Activated gamma-delta T cell treated with Interleukin-2 at 50 U/mL for 16 hours (primary cell): ENCODE measurements at regions not wholly inside any gene's neighbourhood (a gene's known extent, or its start where the extent isn't known, plus 50 kb on each side); places are given as distances from the start of the nearest gene placed in this dataset.
"Not testable (repeated sequence)": the region's sequence is repeated elsewhere in the genome, so short reads cannot be mapped to it uniquely, and the experiment has no call there.

ENCODE experiments used
- DNase-seq: peaks from one replicate; pipeline ENCODE4 v3.0.0-alpha.2; 2020

DNA sequence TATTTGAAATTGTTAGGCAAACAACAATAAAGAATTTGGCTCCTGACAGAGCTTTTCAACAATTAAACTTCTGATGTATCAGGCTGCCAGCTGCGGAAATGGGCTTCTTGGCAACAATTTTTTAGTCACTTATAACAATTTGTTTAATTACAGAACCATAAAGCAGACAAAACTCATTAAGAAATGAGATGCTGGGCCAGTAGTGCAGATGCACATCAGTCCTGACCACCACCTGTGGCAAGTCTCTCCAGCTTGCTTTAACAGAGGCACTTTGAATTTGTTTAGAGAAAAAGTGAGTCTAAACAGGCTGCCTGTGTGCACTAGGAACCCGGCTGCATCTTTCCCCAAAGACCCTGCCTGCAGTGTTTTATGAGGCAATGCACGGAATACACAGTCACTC, 1124.4 kb downstream of the NXPH1 start:
- no peak for DNase-seq

DNA sequence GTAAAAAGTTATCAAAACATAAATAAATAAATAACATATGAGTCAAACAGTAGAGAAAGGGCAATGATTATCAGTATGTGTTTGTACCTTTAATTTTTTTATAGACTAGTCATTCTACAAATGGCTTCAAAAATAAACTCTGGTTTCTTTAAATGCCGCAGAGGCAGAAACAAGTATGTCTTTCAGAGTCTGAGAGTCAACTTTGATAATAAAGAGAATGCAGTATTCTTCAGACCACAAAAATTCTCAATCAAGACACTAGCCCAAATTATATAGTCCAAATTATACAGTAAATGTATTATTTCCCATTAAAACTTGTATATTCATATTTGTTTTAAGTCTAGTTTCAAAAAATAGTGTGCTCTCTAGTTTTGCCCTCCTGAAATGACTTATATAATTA, 1142.3 kb downstream of the NXPH1 start:
- DNase-seq = no peak

DNA sequence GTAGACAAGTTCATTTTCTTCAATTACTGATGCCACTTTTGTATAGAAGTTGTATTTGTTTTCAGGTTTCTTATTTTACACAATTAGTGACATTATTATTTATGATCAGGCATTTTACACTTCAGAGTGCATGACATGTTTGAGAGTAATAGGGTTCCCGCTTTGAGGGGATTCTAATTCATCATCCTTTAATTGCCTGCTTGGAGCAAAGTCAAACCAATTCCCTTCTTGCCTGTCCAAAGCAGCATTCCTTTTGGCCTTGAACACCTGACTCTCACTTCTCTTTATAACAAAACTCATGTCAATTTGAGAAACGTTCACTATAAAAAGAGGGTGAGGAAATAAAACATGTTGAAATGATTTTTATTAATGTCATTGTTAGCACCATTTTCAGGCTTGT, 1149.4 kb downstream of the NXPH1 start:
- no peak for DNase-seq

DNA sequence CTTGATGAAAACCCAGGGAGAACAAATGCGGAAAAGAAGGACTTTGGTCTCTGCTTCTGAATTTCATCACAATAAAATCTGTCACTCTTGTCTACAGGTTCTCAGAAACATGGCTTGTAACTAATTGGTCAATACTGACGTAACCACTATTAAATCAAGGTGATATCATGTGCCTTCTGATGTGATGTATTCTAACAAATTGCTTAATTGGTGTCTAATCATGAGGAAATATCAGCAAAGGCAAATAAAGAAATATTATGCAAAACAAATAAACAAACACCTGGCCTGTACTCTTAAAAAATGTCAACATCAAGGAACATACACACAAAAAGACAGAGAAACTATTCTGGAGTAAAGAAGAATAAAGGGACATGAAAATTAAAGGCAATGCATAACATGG, 1165.0 kb downstream of the NXPH1 start:
- no peak for DNase-seq

DNA sequence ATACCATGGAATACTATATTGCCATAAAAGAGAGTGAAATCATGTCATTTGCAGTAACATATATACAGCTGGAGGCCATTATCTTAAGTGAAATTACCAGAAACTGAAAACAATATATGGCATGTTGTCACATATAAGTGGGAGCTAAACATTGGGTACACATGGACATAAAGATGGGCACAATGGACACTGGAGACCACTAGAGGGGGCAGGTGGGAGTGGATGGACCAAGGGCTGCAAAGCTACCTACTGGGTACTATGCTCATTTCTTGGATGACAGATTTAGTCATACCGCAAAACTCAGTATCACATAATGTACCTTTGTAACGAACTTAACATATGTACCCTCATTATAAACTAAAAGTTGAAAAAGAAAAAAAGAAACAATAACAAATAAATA, 1167.6 kb downstream of the NXPH1 start:
- no peak for DNase-seq

DNA sequence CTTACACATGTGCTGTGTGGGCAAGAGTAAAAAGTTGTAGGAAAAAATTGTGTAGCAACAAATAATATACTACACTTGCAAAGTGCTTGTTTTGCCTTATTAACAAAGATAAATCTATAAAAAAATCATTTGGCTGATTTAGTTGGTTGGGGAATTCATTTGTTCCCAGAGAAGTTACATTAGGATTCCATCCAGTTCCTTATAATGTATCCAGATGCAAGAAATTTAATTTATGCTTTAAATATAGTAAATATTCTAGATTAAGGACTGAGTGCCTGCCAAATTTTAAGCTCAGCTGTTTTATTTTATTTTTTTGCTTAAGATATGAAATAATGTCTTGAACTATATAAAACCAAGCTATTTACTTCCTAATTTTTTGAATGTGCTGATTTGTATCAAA, 1169.9 kb downstream of the NXPH1 start:
- no peak for DNase-seq

DNA sequence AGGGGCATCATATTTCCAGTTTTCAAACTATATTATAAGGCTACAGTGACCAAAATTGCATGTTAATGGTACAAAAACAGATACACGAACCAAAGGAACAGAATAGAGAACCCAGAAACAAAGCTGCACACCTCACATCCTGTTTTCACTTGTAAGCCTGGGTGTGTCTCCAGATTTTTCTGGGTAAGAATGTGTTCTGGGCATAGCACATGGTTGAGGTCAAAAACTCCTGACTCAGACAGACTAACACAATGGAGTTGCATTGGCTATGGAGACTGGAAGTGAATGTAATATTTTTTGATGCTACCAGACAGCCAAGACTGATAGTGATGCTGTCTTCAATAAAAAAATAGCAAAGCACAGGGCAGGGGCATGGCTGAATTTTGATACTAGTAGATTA, 1175.2 kb downstream of the NXPH1 start:
- DNase-seq = no peak

DNA sequence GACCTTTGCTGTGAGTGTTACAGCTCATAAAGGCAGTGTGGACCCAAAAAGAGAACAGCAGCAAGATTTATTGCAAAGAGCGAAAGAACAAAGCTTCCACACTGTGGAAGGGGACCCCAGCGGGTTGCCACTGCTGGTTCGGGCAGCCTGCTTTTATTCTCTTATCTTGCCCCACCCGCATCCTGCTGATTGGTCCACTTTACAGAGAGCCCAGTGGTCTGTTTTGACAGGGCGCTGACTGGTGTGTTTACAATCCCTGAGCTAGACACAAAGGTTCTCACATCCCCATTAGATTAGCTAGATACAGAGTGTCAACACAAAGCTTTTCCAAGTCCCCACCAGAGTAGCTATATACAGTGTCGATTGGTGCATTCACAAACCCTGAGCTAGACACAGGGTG, 1187.5 kb downstream of the NXPH1 start:
- DNase-seq = not testable (repeated sequence)

DNA sequence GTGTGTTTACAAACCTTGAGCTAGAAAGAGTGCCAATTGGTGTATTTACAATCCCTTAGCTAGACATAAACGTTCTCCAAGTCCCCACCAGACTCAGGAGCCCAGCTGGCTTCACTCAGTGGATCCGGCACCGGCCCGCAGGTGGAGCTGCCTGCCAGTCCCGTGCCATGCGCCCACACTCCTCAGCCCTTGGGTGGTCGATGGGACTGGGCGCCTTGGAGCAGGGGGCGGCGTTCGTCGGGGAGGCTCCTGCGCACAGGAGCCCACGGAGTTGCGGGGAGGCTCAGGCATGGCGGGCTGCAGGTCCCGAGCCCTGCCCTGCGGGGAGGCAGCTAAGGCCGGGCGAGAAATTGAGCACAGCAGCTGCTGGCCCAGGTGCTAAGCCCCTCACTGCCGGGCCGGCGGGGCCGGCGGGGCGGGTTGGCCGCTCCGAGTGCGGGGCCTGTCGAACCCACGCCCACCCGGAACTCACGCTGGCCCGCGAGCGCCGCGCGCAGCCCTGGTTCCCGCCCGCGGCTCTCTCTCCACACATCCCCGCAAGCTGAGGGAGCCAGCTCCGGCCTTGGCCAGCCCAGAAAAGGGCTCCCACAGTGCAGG, 1188.0 kb downstream of the NXPH1 start:
- not testable (repeated sequence) for DNase-seq

DNA sequence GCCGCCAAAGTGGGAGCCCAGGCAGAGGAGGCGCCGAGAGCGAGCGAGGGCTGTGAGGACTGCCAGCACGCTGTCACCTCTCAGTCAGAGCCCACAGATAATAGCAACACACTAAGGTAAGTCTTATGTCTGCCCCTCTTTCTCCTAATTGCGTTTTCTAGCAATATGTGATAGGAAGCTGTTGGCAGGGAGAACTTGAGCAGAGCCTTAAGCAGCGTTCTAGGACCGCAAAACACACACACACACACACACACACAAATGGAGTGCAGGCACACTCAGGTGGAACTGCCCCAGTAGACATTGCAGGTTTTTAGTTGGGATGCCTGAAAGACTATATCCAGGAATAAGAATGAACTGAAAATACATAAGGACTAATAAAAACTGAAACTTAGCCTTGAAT, 1188.5 kb downstream of the NXPH1 start:
- DNase-seq = no peak

DNA sequence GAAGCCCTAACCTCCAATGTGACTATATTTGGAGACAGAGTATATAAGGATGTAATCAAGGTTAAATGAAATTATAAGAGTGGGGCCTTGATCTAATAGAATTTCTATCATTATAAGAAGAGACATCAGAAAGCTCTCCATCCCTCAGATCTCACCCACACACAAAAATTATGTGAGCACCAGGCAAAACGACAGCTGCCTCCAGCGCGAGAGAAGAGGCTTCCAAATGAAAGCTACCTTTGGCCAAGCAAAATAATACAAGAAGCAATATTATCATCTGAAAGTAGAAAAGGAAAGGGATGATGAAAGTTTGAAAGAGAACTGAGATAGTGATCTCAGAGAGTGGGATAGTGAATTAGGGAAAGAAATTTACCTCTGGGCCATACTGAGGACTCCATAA, 1192.5 kb downstream of the NXPH1 start:
- no peak for DNase-seq

DNA sequence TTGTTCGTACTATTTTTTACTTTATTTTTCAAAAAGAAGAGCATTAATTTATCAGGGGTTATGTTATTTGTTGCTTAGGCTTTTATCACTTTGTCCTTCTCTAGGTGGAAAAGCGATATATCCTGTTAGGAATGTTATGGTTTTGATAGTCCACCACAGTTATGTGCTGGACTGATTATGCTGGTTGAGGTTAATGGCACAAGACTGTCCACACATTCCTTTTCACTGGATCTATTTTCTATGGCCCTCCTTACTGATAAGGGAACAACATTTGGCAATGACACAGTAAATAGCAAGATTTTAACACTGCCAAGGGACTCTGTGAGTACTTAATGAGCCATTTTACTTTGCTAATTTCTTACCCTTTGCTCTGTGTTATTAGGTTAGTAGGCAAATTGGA, 1212.3 kb downstream of the NXPH1 start:
- DNase-seq = no peak

DNA sequence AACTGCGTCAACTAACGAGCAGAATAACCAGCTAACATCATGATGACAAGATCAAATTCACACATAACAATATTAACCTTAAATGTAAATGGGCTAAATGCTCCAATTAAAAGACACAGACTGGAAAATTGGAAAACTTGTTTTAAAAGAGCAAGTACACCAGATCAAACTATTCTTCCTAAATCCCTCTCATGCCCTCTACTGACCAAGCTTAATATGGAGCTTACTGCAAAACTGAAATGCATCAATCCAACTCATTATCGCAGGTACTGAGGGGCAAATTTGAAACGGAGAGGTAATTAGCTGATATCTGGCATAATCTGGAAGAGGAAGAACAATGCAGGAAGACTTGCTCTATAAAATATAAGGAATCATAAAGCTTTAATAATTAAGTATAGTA, 1223.8 kb downstream of the NXPH1 start:
- DNase-seq = no peak

DNA sequence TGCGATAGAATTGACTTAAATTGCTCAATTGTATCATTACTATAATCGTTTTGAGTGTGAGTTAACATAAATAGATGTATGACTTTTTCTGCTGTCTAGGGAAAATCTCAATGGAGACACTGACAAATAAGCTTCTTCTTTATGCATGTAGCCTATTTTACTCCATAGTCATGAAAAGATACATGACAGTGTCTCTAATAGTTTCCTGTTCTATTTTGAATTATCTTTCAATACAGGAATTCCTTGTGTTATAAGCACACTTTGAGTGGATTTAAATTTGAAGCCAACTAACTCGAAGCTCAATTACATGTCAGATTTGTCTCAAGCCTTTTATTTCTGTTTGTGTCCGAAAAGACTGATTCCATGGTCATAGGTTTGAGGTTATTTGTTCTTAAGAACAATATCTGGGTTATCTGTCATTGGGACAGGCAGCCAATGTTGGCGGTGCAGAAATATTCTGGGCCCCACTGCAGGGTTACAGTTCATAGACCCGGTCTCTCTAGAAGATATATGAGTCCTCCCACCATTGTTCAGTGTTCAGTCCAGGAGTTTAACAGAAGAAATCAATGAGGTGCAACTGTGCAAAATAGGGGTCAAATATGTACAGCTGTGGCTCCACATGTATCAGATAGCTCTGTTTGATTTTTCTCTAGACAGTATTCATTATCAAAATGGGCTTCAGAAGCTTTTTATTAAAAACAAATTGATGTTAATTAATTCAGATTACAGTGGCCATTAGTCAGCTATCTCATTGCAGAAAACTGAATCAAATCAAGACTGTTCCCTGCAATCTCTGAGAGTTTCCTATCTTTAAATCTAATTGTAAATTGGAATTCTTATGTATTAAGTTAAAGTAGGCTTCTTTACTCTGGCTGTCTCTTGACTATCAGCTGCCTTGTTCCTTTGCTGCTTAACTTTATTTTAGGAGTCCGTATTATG, 1238.8 kb downstream of the NXPH1 start:
- DNase-seq = no peak

DNA sequence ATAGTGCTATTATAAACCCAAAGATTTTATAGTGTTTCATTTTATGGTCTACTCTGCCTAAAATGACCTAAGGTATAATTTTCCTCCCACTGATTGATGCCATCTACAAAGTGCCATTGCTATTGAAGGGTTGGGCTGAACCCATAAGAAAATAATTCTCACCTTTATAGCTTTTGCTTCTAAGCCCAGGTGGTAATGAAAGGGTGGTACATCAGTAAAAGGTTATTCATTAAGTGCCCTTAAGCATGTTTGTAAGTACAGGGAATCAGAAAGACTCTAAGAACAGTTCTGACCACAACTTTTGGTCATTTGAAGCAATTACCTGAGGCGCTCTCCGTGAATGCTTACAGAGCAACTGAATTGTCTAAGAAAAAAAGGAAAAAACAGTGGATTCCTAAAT, 1247.3 kb downstream of the NXPH1 start:
- no peak for DNase-seq

DNA sequence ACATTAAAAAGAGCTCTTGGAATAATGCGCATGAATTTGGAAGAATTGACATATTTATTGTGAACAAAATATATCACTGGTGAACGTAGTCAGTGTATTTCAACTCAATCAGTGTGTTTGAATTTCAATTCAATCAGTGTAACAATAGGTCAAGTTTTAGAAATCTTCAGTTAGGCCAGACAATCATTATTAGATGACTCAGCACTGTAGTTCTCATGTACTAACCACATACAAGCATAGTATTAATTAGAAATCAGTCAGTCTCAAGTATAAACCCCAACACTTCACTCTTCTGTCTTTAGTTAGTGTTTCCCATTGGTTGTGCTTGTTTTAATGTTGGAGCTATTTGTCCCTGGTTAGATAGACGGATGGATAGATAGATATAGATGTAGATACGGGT, 1247.9 kb downstream of the NXPH1 start:
- DNase-seq = no peak

DNA sequence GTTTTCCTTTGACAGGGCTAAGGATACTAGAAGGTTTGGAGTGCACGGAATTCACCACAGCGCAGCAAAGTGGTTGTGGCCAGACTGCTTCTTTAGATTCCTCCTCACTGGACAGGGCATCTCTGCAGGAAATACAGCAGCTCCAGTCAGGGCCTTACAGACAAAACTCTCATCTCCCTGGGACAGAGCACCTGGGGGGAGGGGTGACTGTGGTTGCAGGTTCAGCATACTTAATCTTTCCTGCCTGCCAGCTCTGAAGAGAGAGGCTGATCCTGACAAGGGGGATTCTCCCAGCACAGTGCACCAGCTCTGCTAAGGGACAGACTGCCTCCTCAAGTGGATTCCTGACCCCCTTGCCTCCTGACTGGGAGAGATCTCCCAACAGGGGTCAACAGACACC, 1257.9 kb downstream of the NXPH1 start:
- no peak for DNase-seq

DNA sequence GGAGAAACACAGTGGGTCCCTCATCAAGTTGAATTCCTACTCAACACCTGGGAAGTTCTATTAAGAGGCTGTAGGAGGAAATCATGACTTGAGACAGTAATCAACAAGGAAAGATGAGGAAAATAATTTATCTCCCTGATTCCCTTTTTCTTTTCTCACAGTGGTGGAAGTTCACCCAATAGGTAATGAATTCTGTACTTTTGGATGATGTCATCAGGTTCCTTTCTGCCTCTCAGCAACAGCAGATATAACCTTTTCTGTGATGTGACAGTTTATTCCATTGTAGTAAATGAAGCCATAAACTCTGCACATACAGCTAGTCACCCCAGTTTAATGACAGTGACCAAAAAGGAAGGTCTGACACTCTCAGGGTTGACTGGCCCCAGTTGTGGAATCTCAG, 1265.0 kb downstream of the NXPH1 start:
- DNase-seq = no peak

DNA sequence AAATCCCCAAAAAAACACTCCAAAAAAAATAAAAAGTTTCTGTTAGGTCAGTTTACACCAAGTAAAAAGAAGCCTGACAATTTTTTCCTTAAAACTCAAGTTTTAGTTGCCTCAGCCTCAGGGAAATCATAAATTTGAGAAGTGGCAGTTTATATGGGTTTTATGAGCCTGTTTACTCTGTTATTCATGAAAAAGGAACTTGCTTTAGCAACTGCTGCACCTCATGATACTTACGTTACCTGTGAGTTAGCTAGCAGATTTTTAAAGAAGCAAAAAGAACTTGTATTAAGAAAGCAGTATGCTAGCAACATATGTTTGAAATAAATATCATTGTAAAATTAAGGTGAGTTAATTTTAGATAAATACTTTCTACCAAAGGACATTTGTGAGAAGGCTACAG, 1264.5 kb upstream of the PHF14 start:
- DNase-seq = no peak

DNA sequence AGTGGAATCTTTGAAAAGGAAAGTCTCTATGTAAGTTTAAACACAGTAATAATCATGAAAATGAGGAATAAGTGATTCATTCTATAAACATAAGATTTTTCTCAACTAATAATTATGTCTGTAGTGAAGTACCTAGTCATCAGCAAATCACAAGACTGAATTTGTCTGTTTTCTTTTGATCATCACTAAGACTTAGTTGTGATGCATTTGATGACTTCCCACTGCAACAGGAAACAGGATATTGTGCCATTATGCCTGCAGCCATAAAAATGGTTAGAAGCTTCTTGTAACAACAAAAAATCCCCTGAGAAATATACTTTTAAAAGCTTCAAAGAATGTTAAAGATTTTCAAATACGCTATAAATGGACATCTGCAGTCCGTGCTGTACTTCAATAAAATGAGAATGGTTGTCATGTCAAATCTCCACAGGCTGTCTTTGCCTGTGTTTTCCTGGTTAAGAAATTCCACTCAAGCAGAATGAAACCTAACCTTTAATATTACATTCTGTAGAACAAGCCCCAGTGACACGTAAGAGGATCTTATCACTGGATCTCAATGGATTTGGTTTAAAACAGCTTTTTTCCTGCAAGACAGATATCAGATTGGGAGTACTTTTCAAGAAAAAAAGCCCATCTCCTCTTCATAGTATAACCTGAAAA, 1262.3 kb upstream of the PHF14 start:
- no peak for DNase-seq

DNA sequence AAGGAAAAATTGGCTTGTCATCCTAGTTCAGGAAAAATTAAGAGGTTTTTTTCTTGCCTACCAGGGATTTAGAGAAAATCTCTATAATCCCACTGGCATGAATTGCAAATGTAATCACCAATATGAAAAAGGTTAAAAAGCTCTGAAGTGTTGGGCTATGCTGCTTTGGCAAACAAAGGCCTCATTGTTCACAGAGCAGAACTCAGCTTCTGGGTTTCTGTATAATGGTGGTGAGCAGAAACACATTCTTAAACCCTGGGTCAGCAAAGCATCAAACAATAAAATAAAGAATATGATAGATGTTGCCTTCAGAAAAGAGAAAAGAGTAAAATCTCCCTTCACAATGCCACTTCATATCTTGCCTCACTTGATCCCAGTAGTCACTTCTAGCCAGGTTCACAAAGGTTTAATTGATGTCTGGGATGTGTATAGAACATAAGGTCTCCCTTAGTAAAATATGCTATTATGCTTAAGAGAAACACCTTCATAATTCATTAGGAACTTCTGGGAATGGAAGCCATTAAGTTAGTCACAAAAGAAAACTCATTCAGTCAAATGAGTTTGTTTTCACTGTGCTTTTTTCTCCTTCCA, 1255.5 kb upstream of the PHF14 start:
- no peak for DNase-seq

DNA sequence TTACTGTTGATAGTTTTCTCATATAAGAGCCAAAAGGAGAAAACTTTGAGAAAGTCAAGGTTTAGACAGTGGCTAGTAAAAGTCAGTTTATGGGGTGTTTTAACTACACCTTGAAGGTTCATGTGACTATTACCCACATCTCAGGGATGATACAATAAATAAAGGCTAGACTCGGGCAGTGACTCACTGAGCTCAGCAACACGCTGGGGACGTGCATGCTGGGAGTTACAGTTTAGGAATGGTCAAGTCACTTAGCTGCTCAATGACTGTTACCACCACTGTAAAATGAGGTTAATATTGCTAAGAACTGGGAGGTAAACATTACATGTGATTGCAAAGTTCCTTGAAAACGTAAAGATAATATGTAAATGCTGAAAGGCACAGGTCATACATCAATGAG, 1254.4 kb upstream of the PHF14 start:
- no peak for DNase-seq

DNA sequence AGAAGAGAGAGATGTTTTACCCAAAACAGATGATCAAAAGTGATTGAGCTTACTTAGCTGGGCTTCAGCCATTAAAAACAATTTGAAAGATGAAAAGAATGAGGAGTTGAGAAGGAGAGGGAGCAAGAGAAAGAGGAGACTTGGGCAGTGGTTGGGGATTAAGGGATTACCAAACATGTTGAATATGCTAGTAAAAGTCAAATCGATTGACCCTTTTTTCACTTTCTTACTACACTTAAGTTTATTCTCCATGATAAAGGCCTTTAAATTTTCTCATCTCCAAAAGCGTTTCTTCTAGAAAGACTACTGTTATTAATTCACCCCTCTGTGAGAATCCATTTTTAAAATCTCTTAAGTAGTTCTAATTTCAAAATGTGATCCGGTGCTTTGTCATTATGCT, 1254.0 kb upstream of the PHF14 start:
- no peak for DNase-seq
